Upper lobe of right lung (tissue), 1 donor: ENCODE measurements at regions not wholly inside any gene's neighbourhood (a gene's known extent, or its start where the extent isn't known, plus 50 kb on each side); places are given as distances from the start of the nearest gene placed in this dataset.
"Not testable (repeated sequence)": the region's sequence is repeated elsewhere in the genome, so short reads cannot be mapped to it uniquely, and the experiment has no call there.

Experiments
- ATAC-seq: fragments of 200-7000 bp; cut with Tn5 transposase; one replicate; pipeline ENCODE4 v1.9.1; 2020; ENCODE audit warnings: mild to moderate bottlenecking, moderate library complexity
- DNase-seq: peaks from one replicate; pipeline ENCODE4 v3.0.0-alpha.2; 2020
- H3K27ac ChIP-seq: fragments of 200-600 bp; one replicate; pipeline ENCODE4 v1.8.0; 2022
- H3K27me3 ChIP-seq: fragments of 200-600 bp; one replicate; pipeline ENCODE4 v1.8.0; 2022; ENCODE audit warnings: mild to moderate bottlenecking
- H3K36me3 ChIP-seq: fragments of 200-600 bp; one replicate; pipeline ENCODE4 v1.8.0; 2022
- H3K4me1 ChIP-seq: fragments of 200-600 bp; one replicate; pipeline ENCODE4 v1.8.0; 2022
- H3K4me3 ChIP-seq: fragments of 200-600 bp; one replicate; pipeline ENCODE4 v1.8.0; 2022; ENCODE audit warnings: mild to moderate bottlenecking
- H3K9me3 ChIP-seq: fragments of 200-600 bp; one replicate; pipeline ENCODE4 v1.8.0; 2022
- intact Hi-C: fragments of 100-400 bp; cut with DNase I; formaldehyde crosslinking; loops from one replicate; pipeline ENCODE4 v1.11.0; 2022
- TF ChIP-seq, protein P1 (sequence below): fragments of 200-600 bp; IDR thresholded peaks from one replicate; pipeline ENCODE4 v1.8.0; 2022; ENCODE audit warnings: antibody characterized with exemption
- donor health status: DM: no; HTN: yes; CAD: no; lungs with severe emphysema.

GRCh38 chr20:52004018-52004417 is 187.6 kb downstream of the ZFP64 start:
- no peak for ATAC-seq
- Histone ChIP-seq H3K27me3 (no peaks in the 10 kb centered on the region), H3K36me3 (no peaks in the 10 kb centered on the region), H3K4me3 (no peak overlapping the region), H3K4me1 (no peaks in the 10 kb centered on the region), H3K27ac (no peak overlapping the region), H3K9me3 (no peaks in the 10 kb centered on the region)
- intact Hi-C loops, result no loop called here
- TF ChIP-seq, protein P1, sequence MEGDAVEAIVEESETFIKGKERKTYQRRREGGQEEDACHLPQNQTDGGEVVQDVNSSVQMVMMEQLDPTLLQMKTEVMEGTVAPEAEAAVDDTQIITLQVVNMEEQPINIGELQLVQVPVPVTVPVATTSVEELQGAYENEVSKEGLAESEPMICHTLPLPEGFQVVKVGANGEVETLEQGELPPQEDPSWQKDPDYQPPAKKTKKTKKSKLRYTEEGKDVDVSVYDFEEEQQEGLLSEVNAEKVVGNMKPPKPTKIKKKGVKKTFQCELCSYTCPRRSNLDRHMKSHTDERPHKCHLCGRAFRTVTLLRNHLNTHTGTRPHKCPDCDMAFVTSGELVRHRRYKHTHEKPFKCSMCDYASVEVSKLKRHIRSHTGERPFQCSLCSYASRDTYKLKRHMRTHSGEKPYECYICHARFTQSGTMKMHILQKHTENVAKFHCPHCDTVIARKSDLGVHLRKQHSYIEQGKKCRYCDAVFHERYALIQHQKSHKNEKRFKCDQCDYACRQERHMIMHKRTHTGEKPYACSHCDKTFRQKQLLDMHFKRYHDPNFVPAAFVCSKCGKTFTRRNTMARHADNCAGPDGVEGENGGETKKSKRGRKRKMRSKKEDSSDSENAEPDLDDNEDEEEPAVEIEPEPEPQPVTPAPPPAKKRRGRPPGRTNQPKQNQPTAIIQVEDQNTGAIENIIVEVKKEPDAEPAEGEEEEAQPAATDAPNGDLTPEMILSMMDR, result no peak
- no peak for DNase-seq

DNA sequence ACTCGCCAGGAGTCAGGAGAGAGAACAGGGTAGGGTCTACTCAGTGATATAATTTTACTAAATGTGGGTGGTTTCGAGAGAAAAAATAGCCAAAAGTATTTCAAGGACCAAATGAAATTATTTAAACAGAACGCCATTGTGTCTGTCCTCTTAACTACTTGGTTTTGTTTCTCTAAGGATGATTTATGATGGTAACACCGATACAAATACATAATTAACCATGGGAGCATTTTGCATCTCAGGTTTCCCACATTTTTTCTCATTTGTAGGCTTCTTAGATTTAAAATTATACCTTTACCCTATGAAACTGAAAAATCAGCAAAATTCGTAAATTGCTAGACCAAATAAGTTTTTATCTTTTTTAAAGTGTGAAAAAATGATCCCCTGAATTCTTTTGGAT is 188.2 kb downstream of the ZFP64 start:
- no peaks in the 10 kb centered on the region for H3K36me3 ChIP-seq
- no peak overlapping the region for H3K4me3 ChIP-seq
- no peak overlapping the region for H3K27ac ChIP-seq
- intact Hi-C loops, result no loop called here
- H3K27me3 ChIP-seq, result no peaks in the 10 kb centered on the region
- DNase-seq, result no peak
- H3K9me3 ChIP-seq, result no peaks in the 10 kb centered on the region
- no peak for ATAC-seq
- H3K4me1 ChIP-seq, result no peaks in the 10 kb centered on the region
- TF ChIP-seq, protein P1, result no peak

- Histone ChIP-seq H3K4me3 (no peak overlapping the region), H3K4me1 (no peaks in the 10 kb centered on the region), H3K36me3 (no peaks in the 10 kb centered on the region), H3K27ac (no peak overlapping the region), H3K9me3 (no peaks in the 10 kb centered on the region), H3K27me3 (no peaks in the 10 kb centered on the region)
- DNase-seq, result no peak
- no peak for ATAC-seq
- intact Hi-C loops, result no loop called here
- TF ChIP-seq, protein P1, result no peak
Measured at GRCh38 chr20:52001999-52002666, 189.4 kb downstream of the ZFP64 start.

DNA sequence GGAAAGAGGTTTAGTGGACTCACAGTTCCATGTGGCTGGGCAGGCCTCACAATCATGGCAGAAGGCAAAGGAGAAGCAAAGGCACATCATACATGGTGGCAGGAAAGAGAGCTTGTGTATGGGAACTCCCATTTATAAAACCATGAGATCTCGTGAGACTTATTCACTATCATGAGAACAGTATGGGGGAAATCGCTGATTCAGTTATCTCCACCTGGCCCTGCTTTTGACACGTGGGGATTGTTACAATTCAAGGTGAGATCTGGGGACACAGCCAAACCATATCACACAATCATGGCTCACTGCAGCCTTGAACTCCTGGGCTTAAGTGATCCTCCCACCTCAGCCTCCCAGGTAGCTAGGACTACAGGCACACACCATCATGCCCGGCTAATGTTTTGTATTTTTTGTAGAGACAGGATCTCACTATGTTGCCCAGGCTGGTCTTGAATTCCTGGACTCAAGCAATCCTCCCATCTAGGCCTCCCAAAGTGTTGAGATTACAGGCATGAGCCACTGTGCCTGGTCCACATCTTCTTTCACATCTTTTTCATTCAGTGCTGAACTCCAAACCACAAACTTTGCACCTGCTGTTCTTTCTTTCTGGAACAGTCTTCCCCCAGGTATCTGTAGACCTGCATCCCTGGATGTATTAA is 194.2 kb downstream of the ZFP64 start:
- H3K9me3 ChIP-seq, ATAC-seq, DNase-seq, H3K4me3 ChIP-seq, H3K27ac ChIP-seq, H3K4me1 ChIP-seq, H3K36me3 ChIP-seq, H3K27me3 ChIP-seq, intact Hi-C loops: not testable (repeated sequence)

DNA sequence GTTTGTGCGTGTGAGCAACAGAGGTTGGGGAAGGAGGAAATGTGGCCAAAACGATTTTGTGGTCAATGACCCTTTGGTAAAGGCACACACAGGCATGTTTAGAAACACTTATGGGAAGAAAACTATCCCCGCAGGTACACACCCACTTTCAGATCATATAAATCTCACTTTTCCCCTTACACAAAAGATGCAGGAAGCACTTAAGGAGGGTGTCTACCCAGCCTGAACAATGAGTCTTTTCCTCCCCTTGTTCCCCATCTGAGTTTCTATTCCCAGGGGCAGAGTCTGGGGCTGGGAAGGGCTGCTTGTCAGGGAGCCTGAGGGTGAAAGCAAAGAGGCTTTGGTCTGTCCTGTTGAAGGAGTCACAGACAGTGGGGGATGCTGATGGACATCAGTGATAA is 193.2 kb upstream of the SALL4 start:
- Histone ChIP-seq H3K27ac (no peak overlapping the region), H3K4me3 (no peak overlapping the region), H3K27me3 (no peaks in the 10 kb centered on the region), H3K9me3 (no peaks in the 10 kb centered on the region), H3K36me3 (no peaks in the 10 kb centered on the region), H3K4me1 (no peaks in the 10 kb centered on the region)
- intact Hi-C loops, result no loop called here
- DNase-seq (no peak), ATAC-seq (no peak)
- TF ChIP-seq, protein P1, result no peak

DNA sequence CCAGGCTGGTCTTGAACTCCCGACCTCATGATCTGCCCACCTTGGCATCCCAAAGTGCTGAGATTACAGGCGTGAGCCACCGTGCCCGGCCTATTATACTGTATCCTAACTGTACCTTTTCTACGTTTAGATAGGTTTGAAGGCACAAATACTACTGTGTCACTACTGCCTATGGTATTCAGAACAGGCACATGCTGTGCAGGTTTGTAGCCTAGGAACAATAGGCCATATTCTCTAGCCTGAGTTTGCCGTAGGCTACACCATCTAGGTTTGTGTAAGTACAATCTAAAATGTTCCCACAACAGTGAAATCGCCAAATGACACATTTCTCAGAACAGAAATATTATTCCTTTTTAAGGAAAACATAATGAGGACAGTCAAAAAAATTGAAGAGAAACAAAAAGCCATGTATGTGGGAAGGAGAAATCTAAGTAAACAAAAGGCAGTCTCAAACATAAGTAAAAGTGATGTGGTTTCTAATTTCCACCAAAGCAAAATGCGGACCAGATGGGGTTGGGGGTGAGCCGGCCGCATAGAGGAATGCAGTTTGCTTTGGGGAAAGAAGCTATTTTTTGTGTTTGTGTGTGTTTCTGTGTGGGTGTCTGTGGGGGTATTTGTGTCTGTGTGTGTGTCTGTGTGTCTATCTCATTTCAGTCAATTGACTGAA is 192.6 kb upstream of the SALL4 start:
- DNase-seq (no peak), ATAC-seq (no peak)
- no peaks in the 10 kb centered on the region for H3K4me1 ChIP-seq
- no peaks in the 10 kb centered on the region for H3K27me3 ChIP-seq
- H3K36me3 ChIP-seq, result no peaks in the 10 kb centered on the region
- no peak overlapping the region for H3K4me3 ChIP-seq
- no peak overlapping the region for H3K27ac ChIP-seq
- intact Hi-C loops, result no loop called here
- no peaks in the 10 kb centered on the region for H3K9me3 ChIP-seq
- TF ChIP-seq, protein P1, result no peak
